ENCODE measurements at regions not wholly inside any gene's neighbourhood (a gene's known extent, or its start where the extent isn't known, plus 50 kb on each side); places are given as distances from the start of the nearest gene placed in this dataset.

DNA sequence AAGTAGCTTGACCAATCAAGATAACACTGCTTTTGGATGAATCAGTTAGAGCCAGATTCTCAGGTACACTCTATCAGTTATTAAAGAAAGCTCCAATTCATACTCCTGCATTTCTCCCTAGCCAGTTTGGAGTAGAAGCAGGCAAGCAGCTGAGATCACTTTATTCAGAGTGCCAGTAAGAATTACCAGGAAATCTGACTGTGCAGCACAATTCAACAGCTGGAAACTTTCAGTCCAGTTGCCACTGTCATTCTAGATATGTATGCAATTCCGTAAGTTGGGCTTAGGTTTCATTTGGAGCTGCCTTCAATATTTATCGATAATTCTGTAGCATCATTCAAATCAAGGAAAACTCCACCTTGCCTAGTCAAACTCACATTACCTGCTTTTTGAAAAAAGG, 2625.6 kb upstream of the PCDH20 start:
- Histone ChIP-seq H3K4me3 (replicated peaks in 1 of 3; ENCODE audit: insufficient read depth in 1 of 3, low read depth in 1 of 3, low read length in 3 of 3) (no peak overlapping the region), H3K27me3 (ENCODE audit: control insufficient read depth in 2 of 2, insufficient read depth in 2 of 2, low read length in 2 of 2) (no peaks in the 10 kb centered on the region), H3K4me2 (ENCODE audit: insufficient read depth, low read length) (no peak overlapping the region), H3K27ac (ENCODE audit: insufficient read depth, low read depth, low read length) (no peak overlapping the region), H3K9me1 (replicated peaks; ENCODE audit: control insufficient read depth, extremely low read depth, insufficient read depth, low read length) (no peaks in the 10 kb centered on the region), H3K36me3 (ENCODE audit: control insufficient read depth in 2 of 2, extremely low read depth in 1 of 2, insufficient read depth in 2 of 2, low read length in 2 of 2) (no peaks in the 10 kb centered on the region), H3K9me3 (replicated peaks; ENCODE audit: control insufficient read depth, insufficient read depth, low read length) (no peaks in the 10 kb centered on the region), H4K20me1 (replicated peaks; ENCODE audit: control insufficient read depth, extremely low read depth, insufficient read depth, low read length) (no peaks in the 10 kb centered on the region), H3K4me1 (ENCODE audit: control insufficient read depth, extremely low read depth, insufficient read depth, low read length) (no peaks in the 10 kb centered on the region), H2AFZ (ENCODE audit: low read depth, low read length) (no peak overlapping the region), H3K79me2 (ENCODE audit: control insufficient read depth, insufficient read depth, low read length) (no peaks in the 10 kb centered on the region), H3K9ac (replicated peaks; ENCODE audit: extremely low read depth, insufficient read depth, low read length) (no peak overlapping the region)
- CTCF ChIA-PET = interaction anchor here (1.2 kb wide), 1 partner anchor 14 kb away, joined by 3 read pairs; no protein-coding TSS in a partner anchor
- POLR2A ChIA-PET = interaction anchor here (0.7 kb wide), 1 partner anchor 13 kb away, joined by 3 read pairs; no protein-coding TSS in a partner anchor
- no TSS peak for BruUV-seq (replicated peaks)
- intact Hi-C loops (cut with micrococcal nuclease) (no loop called here), dilution Hi-C loops (cut with MboI; ENCODE audit: extremely low pct_ligation_motif_present, low sequenced_read_pairs) (no loop called here)
- TF ChIP-seq EZH2 (IDR thresholded peaks at IDR 0.05; ENCODE audit: borderline replicate concordance, low read depth, low read length, severe bottlenecking) (no peak), POLR2AphosphoS5 (IDR thresholded peaks at IDR 0.05; ENCODE audit: insufficient read depth, low read depth, low read length) (no peak), POLR2A (IDR thresholded peaks at IDR 0.05; ENCODE audit: low read depth, low read length) (no peak), MYC (IDR thresholded peaks at IDR 0.05; ENCODE audit: low read depth, low read length) (no peak), JUN (IDR thresholded peaks at IDR 0.05; ENCODE audit: borderline replicate concordance, insufficient read depth, insufficient read length, low read depth) (no peak), FOS (IDR thresholded peaks at IDR 0.05; ENCODE audit: borderline replicate concordance, insufficient read depth, low read length) (no peak), GATA2 (IDR thresholded peaks at IDR 0.05; ENCODE audit: insufficient read depth, insufficient read length, low read depth, low read length) (no peak)
- TF ChIP-seq, protein P1, sequence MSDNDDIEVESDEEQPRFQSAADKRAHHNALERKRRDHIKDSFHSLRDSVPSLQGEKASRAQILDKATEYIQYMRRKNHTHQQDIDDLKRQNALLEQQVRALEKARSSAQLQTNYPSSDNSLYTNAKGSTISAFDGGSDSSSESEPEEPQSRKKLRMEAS (IDR thresholded peaks at IDR 0.05; ENCODE audit: insufficient read depth, insufficient read length) = no peak
- TF ChIP-seq, protein P2, sequence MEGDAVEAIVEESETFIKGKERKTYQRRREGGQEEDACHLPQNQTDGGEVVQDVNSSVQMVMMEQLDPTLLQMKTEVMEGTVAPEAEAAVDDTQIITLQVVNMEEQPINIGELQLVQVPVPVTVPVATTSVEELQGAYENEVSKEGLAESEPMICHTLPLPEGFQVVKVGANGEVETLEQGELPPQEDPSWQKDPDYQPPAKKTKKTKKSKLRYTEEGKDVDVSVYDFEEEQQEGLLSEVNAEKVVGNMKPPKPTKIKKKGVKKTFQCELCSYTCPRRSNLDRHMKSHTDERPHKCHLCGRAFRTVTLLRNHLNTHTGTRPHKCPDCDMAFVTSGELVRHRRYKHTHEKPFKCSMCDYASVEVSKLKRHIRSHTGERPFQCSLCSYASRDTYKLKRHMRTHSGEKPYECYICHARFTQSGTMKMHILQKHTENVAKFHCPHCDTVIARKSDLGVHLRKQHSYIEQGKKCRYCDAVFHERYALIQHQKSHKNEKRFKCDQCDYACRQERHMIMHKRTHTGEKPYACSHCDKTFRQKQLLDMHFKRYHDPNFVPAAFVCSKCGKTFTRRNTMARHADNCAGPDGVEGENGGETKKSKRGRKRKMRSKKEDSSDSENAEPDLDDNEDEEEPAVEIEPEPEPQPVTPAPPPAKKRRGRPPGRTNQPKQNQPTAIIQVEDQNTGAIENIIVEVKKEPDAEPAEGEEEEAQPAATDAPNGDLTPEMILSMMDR (IDR thresholded peaks at IDR 0.05; ENCODE audit: extremely low read depth in 1 of 2, insufficient read depth in 1 of 2, low read depth in 1 of 2, low read length in 2 of 2) = no peak
- DNase-seq (ENCODE audit: low read depth, low spot score) (no peak), FAIRE-seq (no peak)

Data from endothelial cell of umbilical vein (primary cell).